A549 (cell line): ENCODE measurements at regions not wholly inside any gene's neighbourhood (a gene's known extent, or its start where the extent isn't known, plus 50 kb on each side); places are given as distances from the start of the nearest gene placed in this dataset.

ENCODE experiments used
- ATAC-seq, 2 experiments: fragments of 200-7000 bp in 1 of 2; fragments of >200 bp in 1 of 2; cut with Nextera tagmentation in 1 of 2; cut with Tn5 transposase in 1 of 2; 3 replicates each; pipeline versions ENCODE4 v1.8.0 to v1.9.1; 2018 to 2020; ENCODE audit warnings: mild to moderate bottlenecking in 1 of 2, moderate library complexity in 1 of 2
- CTCF ChIA-PET: fragments of 300-600 bp; sonication (Branson Sonifier 250); formaldehyde crosslinking; extraction: SDS; loops from one replicate; lab custom pipeline; 2021; ENCODE audit warnings: antibody characterized with exemption, inconsistent platforms; lab: Yijun Ruan, JAX
- POLR2A ChIA-PET: fragments of 350-600 bp; formaldehyde crosslinking; extraction: SDS; loops from one replicate; lab custom pipeline; 2021; ENCODE audit warnings: antibody characterized with exemption, inconsistent platforms; lab: Yijun Ruan, JAX
- DNase-seq, 2 experiments: peaks; one replicate each; pipeline versions ENCODE4 v3.0.0 to v3.0.0-alpha.2; 2011 to 2016; ENCODE audit warnings: low read depth in 1 of 2, low spot score in 1 of 2
- FAIRE-seq: peaks from 2 replicates; lab custom pipeline; 2011; peaks lifted over from hg19 to GRCh38; lab: Jason Lieb, UNC
- H3K27ac ChIP-seq, 2 experiments: fragments of >200 bp; sonication (Bioruptor Twin); formaldehyde crosslinking; 3 replicates each; pipeline ENCODE4 v1.5.1; 2016 to 2017
- H3K4me1 ChIP-seq: fragments of >200 bp; sonication (Bioruptor Twin); formaldehyde crosslinking; 3 replicates; pipeline ENCODE4 v1.6.1; 2016
- H3K4me2 ChIP-seq: fragments of >200 bp; sonication (Bioruptor Twin); formaldehyde crosslinking; 3 replicates; pipeline ENCODE4 v1.6.1; 2016
- H3K4me3 ChIP-seq: fragments of >200 bp; sonication (Bioruptor Twin); formaldehyde crosslinking; 3 replicates; pipeline ENCODE4 v1.5.1; 2016
- H3K9me3 ChIP-seq: fragments of >200 bp; sonication (Bioruptor Twin); formaldehyde crosslinking; 3 replicates; pipeline ENCODE4 v1.6.1; 2016
- CEBPB ChIP-seq, 2 experiments: fragments of >200 bp in 1 of 2; sonication (Bioruptor Twin) in 1 of 2; formaldehyde crosslinking in 1 of 2; IDR thresholded peaks; 2 replicates each; pipeline ENCODE4 v1.6.1; 2012 to 2016
- EHMT2 ChIP-seq: fragments of 200-600 bp; sonication (generic); IDR thresholded peaks from 2 replicates; pipeline ENCODE4 v1.6.1; 2016; ENCODE audit warnings: antibody characterized with exemption, low read depth, mild to moderate bottlenecking, moderate library complexity
- FOXS1 ChIP-seq: fragments of 250-450 bp; sonication (Bioruptor Pico); IDR thresholded peaks from 2 replicates; pipeline ENCODE4 v1.5.0; 2020; ENCODE audit warnings: mild to moderate bottlenecking, moderate library complexity
- GATA3 ChIP-seq: IDR thresholded peaks from 2 replicates; pipeline ENCODE4 v1.6.1; 2012; ENCODE audit warnings: borderline replicate concordance
- HDAC2 ChIP-seq: fragments of 200-600 bp; sonication (generic); IDR thresholded peaks from 2 replicates; pipeline ENCODE4 v1.6.1; 2016
- HEYL ChIP-seq: fragments of 250-450 bp; sonication (Bioruptor Pico); IDR thresholded peaks from 2 replicates; pipeline ENCODE4 v1.8.0; 2021; ENCODE audit warnings: mild to moderate bottlenecking, moderate library complexity
- HOXA7 ChIP-seq: fragments of 250-450 bp; sonication (Bioruptor Pico); IDR thresholded peaks from 2 replicates; pipeline ENCODE4 v1.5.0; 2020; ENCODE audit warnings: mild to moderate bottlenecking, moderate library complexity
- JUNB ChIP-seq: fragments of >200 bp; sonication (Bioruptor Twin); formaldehyde crosslinking; IDR thresholded peaks from 2 replicates; pipeline ENCODE4 v1.6.1; 2016
- MAZ ChIP-seq: fragments of 150-350 bp; IDR thresholded peaks from 2 replicates; pipeline ENCODE4 v1.6.1; 2014; ENCODE audit warnings: antibody characterized with exemption, low read depth, low read length, borderline replicate concordance
- MYC ChIP-seq: IDR thresholded peaks from 2 replicates; pipeline ENCODE4 v1.6.1; 2012; ENCODE audit warnings: mild to moderate bottlenecking, inconsistent platforms, low read length, improper control_type of control experiment, borderline replicate concordance
- NFE2L2 ChIP-seq: fragments of 150-350 bp; conservative IDR thresholded peaks from 2 replicates; pipeline ENCODE4 v1.6.1; 2014; ENCODE audit warnings: low read length
- PHF8 ChIP-seq: fragments of 200-600 bp; sonication (generic); IDR thresholded peaks from 2 replicates; pipeline ENCODE4 v1.6.1; 2016; ENCODE audit warnings: low read depth, mild to moderate bottlenecking, antibody characterized with exemption, moderate library complexity, borderline replicate concordance
- RARB ChIP-seq: fragments of 250-450 bp; sonication (Bioruptor Pico); IDR thresholded peaks from 2 replicates; pipeline ENCODE4 v1.8.0; 2021; ENCODE audit warnings: mild to moderate bottlenecking, moderate library complexity
- RNF2 ChIP-seq: fragments of 200-600 bp; sonication (generic); IDR thresholded peaks from 2 replicates; pipeline ENCODE4 v1.6.1; 2016; ENCODE audit warnings: low read depth, mild to moderate bottlenecking, antibody characterized with exemption, moderate library complexity, borderline replicate concordance
- TFCP2L1 ChIP-seq: fragments of 250-450 bp; sonication (Bioruptor Pico); IDR thresholded peaks from 2 replicates; pipeline ENCODE4 v1.5.0; 2021; ENCODE audit warnings: mild to moderate bottlenecking
- ZC3H11A ChIP-seq: fragments of 450-650 bp; IDR thresholded peaks from 2 replicates; pipeline ENCODE4 v1.6.1; 2014; ENCODE audit warnings: antibody characterized with exemption, mild to moderate bottlenecking
- ZFP36 ChIP-seq: fragments of 450-650 bp; IDR thresholded peaks from 2 replicates; pipeline ENCODE4 v1.6.1; 2014; ENCODE audit warnings: borderline replicate concordance; ENCODE audit not compliant: partially characterized antibody
- ZNF302 ChIP-seq: fragments of 250-450 bp; sonication (Bioruptor Pico); IDR thresholded peaks from 2 replicates; pipeline ENCODE4 v1.9.0; 2021; ENCODE audit warnings: inconsistent platforms, mild to moderate bottlenecking, moderate library complexity
- WGBS: methylation state at CpG from one replicate; pipeline ENCODE4 v1.1.6; 2017; ENCODE audit errors: missing lambda C conversion rate; 5-methylcytosine and 5-hydroxymethylcytosine counted together
- TF ChIP-seq, protein P1 (sequence below): fragments of >200 bp; sonication (Bioruptor Twin); formaldehyde crosslinking; IDR thresholded peaks from 3 replicates; pipeline ENCODE4 v1.5.1; 2016
- TF ChIP-seq, protein P2 (sequence below): IDR thresholded peaks from 2 replicates; pipeline ENCODE4 v1.6.1; 2012
- TF ChIP-seq, protein P3 (sequence below): fragments of 200-600 bp; sonication (generic); IDR thresholded peaks from 2 replicates; pipeline ENCODE4 v1.6.1; 2016; ENCODE audit warnings: antibody characterized with exemption, mild to moderate bottlenecking, moderate library complexity
- TF ChIP-seq, protein P4 (sequence below): IDR thresholded peaks from 2 replicates; pipeline ENCODE4 v1.6.1; 2012; ENCODE audit warnings: low read depth, borderline replicate concordance

DNA sequence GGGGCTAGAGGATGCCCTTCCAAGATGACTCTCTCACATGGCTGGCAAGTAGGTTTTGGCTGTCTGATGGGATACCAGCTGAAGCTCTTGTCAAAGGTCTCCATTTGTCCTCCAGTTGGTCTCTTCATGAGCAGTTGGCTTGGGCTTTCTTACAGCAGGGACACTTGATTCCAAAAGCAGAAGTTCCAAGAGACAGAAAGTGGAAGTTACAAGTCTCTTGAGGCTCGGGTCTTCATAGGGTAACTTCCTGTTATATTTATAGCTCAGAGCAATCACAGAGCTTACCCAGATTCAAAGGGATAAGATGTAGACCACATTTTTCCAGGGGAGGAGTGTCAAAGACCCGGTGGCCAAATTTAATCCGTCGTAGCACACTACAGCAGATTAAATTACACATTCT, 440.0 kb downstream of the RFC3 start:
- CTCF ChIA-PET, result no interaction called here
- Histone ChIP-seq H3K27ac (0 out of 6 replicates have a peak overlapping the region, but pooled peaks of 1 of the 2 experiments have one; percentile 16), H3K4me1 (no peaks in the 10 kb centered on the region), H3K9me3 (peaks cover 10% of the 10 kb centered on the region), H3K4me3 (no peak overlapping the region), H3K4me2 (no peak overlapping the region)
- DNase-seq, result no peak
- ATAC-seq, result no peak
- no peak for TF ChIP-seq HDAC2
- TF ChIP-seq TFCP2L1 (CRISPR knock-in tag), result no peak
- TF ChIP-seq CEBPB (IDR thresholded peaks at IDR 0.05), result no peak
- TF ChIP-seq, protein P1, sequence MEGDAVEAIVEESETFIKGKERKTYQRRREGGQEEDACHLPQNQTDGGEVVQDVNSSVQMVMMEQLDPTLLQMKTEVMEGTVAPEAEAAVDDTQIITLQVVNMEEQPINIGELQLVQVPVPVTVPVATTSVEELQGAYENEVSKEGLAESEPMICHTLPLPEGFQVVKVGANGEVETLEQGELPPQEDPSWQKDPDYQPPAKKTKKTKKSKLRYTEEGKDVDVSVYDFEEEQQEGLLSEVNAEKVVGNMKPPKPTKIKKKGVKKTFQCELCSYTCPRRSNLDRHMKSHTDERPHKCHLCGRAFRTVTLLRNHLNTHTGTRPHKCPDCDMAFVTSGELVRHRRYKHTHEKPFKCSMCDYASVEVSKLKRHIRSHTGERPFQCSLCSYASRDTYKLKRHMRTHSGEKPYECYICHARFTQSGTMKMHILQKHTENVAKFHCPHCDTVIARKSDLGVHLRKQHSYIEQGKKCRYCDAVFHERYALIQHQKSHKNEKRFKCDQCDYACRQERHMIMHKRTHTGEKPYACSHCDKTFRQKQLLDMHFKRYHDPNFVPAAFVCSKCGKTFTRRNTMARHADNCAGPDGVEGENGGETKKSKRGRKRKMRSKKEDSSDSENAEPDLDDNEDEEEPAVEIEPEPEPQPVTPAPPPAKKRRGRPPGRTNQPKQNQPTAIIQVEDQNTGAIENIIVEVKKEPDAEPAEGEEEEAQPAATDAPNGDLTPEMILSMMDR, result no peak
- no peak for TF ChIP-seq FOXS1 (CRISPR knock-in tag)
- TF ChIP-seq, protein P2, sequence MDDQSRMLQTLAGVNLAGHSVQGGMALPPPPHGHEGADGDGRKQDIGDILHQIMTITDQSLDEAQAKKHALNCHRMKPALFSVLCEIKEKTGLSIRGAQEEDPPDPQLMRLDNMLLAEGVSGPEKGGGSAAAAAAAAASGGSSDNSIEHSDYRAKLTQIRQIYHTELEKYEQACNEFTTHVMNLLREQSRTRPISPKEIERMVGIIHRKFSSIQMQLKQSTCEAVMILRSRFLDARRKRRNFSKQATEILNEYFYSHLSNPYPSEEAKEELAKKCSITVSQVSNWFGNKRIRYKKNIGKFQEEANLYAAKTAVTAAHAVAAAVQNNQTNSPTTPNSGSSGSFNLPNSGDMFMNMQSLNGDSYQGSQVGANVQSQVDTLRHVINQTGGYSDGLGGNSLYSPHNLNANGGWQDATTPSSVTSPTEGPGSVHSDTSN, result no peak
- TF ChIP-seq MAZ, result no peak
- no peak for TF ChIP-seq ZFP36
- no peak for TF ChIP-seq MYC
- TF ChIP-seq RARB, result no peak
- TF ChIP-seq GATA3, result no peak
- TF ChIP-seq, all 56 proteins: peak for 0
- WGBS, result 79% methylated on average over 4 of the region's 4 CpGs
- FAIRE-seq, result no peak
- POLR2A ChIA-PET, result no interaction called here

DNA sequence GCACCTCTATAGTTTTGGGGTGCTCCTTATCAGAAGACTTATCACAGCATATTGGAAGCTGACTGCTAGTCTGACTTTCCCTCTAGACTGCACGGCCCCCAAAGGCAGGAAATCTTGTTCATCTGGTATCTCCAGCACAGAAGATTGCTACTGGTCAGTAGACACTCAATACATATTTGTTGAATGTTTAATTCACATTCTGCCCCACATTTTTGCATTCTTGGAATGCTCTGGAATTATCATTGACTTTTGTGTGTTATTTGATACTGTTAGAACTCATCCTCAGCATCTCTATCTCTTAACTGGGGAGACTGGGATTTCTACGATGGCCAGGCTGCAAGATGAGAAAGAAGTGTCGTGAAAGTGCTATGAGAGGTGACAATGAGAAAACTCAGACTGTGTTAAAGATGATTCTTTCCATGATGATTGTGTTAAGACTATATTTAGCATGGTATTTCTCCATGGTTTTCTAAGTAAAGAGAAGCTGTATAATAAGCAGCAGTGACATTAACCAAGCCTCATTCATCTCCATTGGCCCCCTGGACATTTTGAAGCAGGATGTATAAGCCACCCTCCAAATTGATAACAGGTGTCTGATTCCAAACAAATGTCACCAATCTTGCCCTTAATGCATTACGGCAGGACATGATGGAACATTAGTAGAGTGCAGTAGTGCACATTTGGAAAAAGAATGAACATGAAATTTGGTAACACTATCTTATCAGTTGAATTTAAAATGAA, 440.9 kb downstream of the RFC3 start:
- no peak for FAIRE-seq
- no peak overlapping the region for H3K4me2 ChIP-seq
- 78% methylated on average over 4 of the region's 4 CpGs for WGBS

More for the DNA sequence above, 440.9 kb downstream of the RFC3 start:
- POLR2A ChIA-PET, result no interaction called here
- H3K4me1 ChIP-seq, result no peaks in the 10 kb centered on the region
- ATAC-seq (no peak), DNase-seq (no peak)
- peaks cover 16% of the 10 kb centered on the region for H3K9me3 ChIP-seq
- no peak overlapping the region for H3K4me3 ChIP-seq
- TF ChIP-seq NFE2L2 (no peak), EHMT2 (no peak), HDAC2 (no peak), RNF2 (no peak), ZC3H11A (no peak), ZNF302 (no peak), JUNB (no peak), HOXA7 (no peak), MYC (no peak), PHF8 (no peak), HEYL (CRISPR knock-in tag) (no peak)
- TF ChIP-seq, protein P3, sequence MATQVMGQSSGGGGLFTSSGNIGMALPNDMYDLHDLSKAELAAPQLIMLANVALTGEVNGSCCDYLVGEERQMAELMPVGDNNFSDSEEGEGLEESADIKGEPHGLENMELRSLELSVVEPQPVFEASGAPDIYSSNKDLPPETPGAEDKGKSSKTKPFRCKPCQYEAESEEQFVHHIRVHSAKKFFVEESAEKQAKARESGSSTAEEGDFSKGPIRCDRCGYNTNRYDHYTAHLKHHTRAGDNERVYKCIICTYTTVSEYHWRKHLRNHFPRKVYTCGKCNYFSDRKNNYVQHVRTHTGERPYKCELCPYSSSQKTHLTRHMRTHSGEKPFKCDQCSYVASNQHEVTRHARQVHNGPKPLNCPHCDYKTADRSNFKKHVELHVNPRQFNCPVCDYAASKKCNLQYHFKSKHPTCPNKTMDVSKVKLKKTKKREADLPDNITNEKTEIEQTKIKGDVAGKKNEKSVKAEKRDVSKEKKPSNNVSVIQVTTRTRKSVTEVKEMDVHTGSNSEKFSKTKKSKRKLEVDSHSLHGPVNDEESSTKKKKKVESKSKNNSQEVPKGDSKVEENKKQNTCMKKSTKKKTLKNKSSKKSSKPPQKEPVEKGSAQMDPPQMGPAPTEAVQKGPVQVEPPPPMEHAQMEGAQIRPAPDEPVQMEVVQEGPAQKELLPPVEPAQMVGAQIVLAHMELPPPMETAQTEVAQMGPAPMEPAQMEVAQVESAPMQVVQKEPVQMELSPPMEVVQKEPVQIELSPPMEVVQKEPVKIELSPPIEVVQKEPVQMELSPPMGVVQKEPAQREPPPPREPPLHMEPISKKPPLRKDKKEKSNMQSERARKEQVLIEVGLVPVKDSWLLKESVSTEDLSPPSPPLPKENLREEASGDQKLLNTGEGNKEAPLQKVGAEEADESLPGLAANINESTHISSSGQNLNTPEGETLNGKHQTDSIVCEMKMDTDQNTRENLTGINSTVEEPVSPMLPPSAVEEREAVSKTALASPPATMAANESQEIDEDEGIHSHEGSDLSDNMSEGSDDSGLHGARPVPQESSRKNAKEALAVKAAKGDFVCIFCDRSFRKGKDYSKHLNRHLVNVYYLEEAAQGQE, result no peak
- TF ChIP-seq, protein P4, sequence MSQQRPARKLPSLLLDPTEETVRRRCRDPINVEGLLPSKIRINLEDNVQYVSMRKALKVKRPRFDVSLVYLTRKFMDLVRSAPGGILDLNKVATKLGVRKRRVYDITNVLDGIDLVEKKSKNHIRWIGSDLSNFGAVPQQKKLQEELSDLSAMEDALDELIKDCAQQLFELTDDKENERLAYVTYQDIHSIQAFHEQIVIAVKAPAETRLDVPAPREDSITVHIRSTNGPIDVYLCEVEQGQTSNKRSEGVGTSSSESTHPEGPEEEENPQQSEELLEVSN, result no peak
- TF ChIP-seq, all 56 proteins: peak for 0
- 0 out of 6 replicates have a peak overlapping the region, but pooled peaks of 1 of the 2 experiments have one; percentile 35 for H3K27ac ChIP-seq
- CTCF ChIA-PET, result no interaction called here
